Endothelial cell of umbilical vein (primary cell): ENCODE measurements at regions not wholly inside any gene's neighbourhood (a gene's known extent, or its start where the extent isn't known, plus 50 kb on each side); places are given as distances from the start of the nearest gene placed in this dataset.

Experiments used
- BruUV-seq: library from RNA; stranded (reverse); fragments of 400-500 nt; replicated peaks from 2 replicates; lab custom pipeline; 2021; lab: Mats Ljungman, UMichigan
- CTCF ChIA-PET: fragments of 300-600, 350-600 bp; sonication (Branson Sonifier 250); formaldehyde crosslinking; loops from one replicate; lab custom pipeline; 2021; ENCODE audit warnings: antibody characterized with exemption, inconsistent platforms; lab: Charles Lee
- POLR2A ChIA-PET: fragments of 300-600, 350-600 bp; sonication (Branson Sonifier 250); formaldehyde crosslinking; loops from one replicate; lab custom pipeline; 2021; ENCODE audit warnings: antibody characterized with exemption, inconsistent platforms; lab: Charles Lee
- DNase-seq: peaks from one replicate; pipeline ENCODE4 v3.0.0-alpha.2; 2011; ENCODE audit warnings: low read depth, low spot score
- FAIRE-seq: peaks from 2 replicates; lab custom pipeline; 2011; peaks lifted over from hg19 to GRCh38; lab: Jason Lieb, UNC
- H2AFZ ChIP-seq: 2 replicates; pipeline ENCODE4 v1.6.0; 2012; ENCODE audit warnings: low read depth, low read length, control low read depth, inconsistent platforms
- H3K27ac ChIP-seq: 2 replicates; pipeline ENCODE4 v1.5.1; 2011; ENCODE audit warnings: low read depth, mild to moderate bottlenecking, control low read depth, low read length, moderate library complexity; ENCODE audit not compliant: insufficient read depth
- H3K27me3 ChIP-seq, 2 experiments: 2 replicates each; pipeline versions ENCODE4 v1.6.0 to v1.6.1; 2011; ENCODE audit warnings: low read length in 2 of 2, mixed read lengths in 1 of 2; ENCODE audit not compliant: control insufficient read depth in 2 of 2, insufficient read depth in 2 of 2
- H3K36me3 ChIP-seq, 2 experiments: 2 replicates in 1 of 2; 3 replicates in 1 of 2; pipeline ENCODE4 v1.5.1; 2011; ENCODE audit warnings: low read length in 2 of 2, mild to moderate bottlenecking in 1 of 2, moderate library complexity in 1 of 2; ENCODE audit not compliant: control insufficient read depth in 2 of 2, insufficient read depth in 2 of 2; ENCODE audit errors: extremely low read depth in 1 of 2
- H3K4me1 ChIP-seq: 3 replicates; pipeline ENCODE4 v1.5.1; 2011; ENCODE audit warnings: mild to moderate bottlenecking, low read length; ENCODE audit not compliant: control insufficient read depth, insufficient read depth; ENCODE audit errors: extremely low read depth
- H3K4me2 ChIP-seq: 2 replicates; pipeline ENCODE4 v1.6.1; 2011; ENCODE audit warnings: low read length, control low read depth, mixed read lengths; ENCODE audit not compliant: insufficient read depth
- H3K4me3 ChIP-seq, 3 experiments: fragments of 200-600 bp in 1 of 3; sonication (generic), shearing (Covaris generic) in 1 of 3; replicated peaks in 1 of 3; 2 replicates each; pipeline ENCODE4 v1.5.1; 2011 to 2016; ENCODE audit warnings: control low read depth in 3 of 3, low read length in 3 of 3, mild to moderate bottlenecking in 2 of 3, inconsistent platforms in 1 of 3, low read depth in 1 of 3, moderate library complexity in 1 of 3; ENCODE audit not compliant: insufficient read depth in 1 of 3
- H3K79me2 ChIP-seq: 2 replicates; pipeline ENCODE4 v1.6.0; 2012; ENCODE audit warnings: low read length, inconsistent platforms; ENCODE audit not compliant: control insufficient read depth, insufficient read depth
- H3K9ac ChIP-seq: replicated peaks from 2 replicates; pipeline ENCODE3; 2011; ENCODE audit warnings: low read length, control low read depth; ENCODE audit not compliant: insufficient read depth; ENCODE audit errors: extremely low read depth
- H3K9me1 ChIP-seq: replicated peaks from 3 replicates; pipeline ENCODE4 v1.6.0; 2011; ENCODE audit warnings: mild to moderate bottlenecking, low read length; ENCODE audit not compliant: control insufficient read depth, insufficient read depth; ENCODE audit errors: extremely low read depth
- H3K9me3 ChIP-seq: replicated peaks from 2 replicates; pipeline ENCODE4 v1.5.1; 2012; ENCODE audit warnings: low read length, inconsistent platforms; ENCODE audit not compliant: control insufficient read depth, insufficient read depth
- H4K20me1 ChIP-seq: replicated peaks from 2 replicates; pipeline ENCODE3; 2011; ENCODE audit warnings: mild to moderate bottlenecking, low read length; ENCODE audit not compliant: control insufficient read depth, insufficient read depth; ENCODE audit errors: extremely low read depth
- CTCF ChIP-seq, 2 donors: IDR thresholded peaks; 1 replicate in 1 of 2; 2 replicates in 1 of 2; pipeline ENCODE4 v1.5.1; 2011; ENCODE audit warnings: low read length in 2 of 2, mild to moderate bottlenecking in 2 of 2, moderate library complexity in 2 of 2, control low read depth in 1 of 2, inconsistent platforms in 1 of 2, low read depth in 1 of 2; ENCODE audit not compliant: insufficient read depth in 1 of 2; ENCODE audit errors: extremely low read depth in 1 of 2
- EZH2 ChIP-seq: IDR thresholded peaks from 2 replicates; pipeline ENCODE4 v1.6.1; 2012; ENCODE audit warnings: borderline replicate concordance, low read depth, mild to moderate bottlenecking, moderate library complexity, low read length, inconsistent platforms; ENCODE audit not compliant: severe bottlenecking
- FOS ChIP-seq: IDR thresholded peaks from 2 replicates; pipeline ENCODE4 v1.6.1; 2011; ENCODE audit warnings: mild to moderate bottlenecking, low read length, moderate library complexity, borderline replicate concordance; ENCODE audit not compliant: insufficient read depth
- GATA2 ChIP-seq: IDR thresholded peaks from 2 replicates; pipeline ENCODE4 v1.7.0; 2011; ENCODE audit warnings: low read depth, mild to moderate bottlenecking, moderate library complexity, mixed read lengths, low read length; ENCODE audit not compliant: insufficient read length, insufficient read depth
- JUN ChIP-seq: IDR thresholded peaks from 2 replicates; pipeline ENCODE4 v1.6.1; 2011; ENCODE audit warnings: borderline replicate concordance, low read depth; ENCODE audit not compliant: insufficient read length, insufficient read depth
- MAX ChIP-seq: IDR thresholded peaks from 2 replicates; pipeline ENCODE4 v1.6.1; 2011; ENCODE audit not compliant: insufficient read depth, insufficient read length
- MYC ChIP-seq: IDR thresholded peaks from one replicate; pipeline ENCODE4 v1.6.1; 2011; ENCODE audit warnings: mild to moderate bottlenecking, low read depth, low read length
- POLR2A ChIP-seq: IDR thresholded peaks from 2 replicates; pipeline ENCODE4 v1.6.1; 2012; ENCODE audit warnings: low read depth, mild to moderate bottlenecking, control low read depth, low read length
- POLR2AphosphoS5 ChIP-seq: IDR thresholded peaks from 2 replicates; pipeline ENCODE4 v1.6.1; 2012; ENCODE audit warnings: low read depth, mild to moderate bottlenecking, control low read depth, low read length, moderate library complexity; ENCODE audit not compliant: insufficient read depth
- dilution Hi-C: fragments of 300-500 bp; cut with MboI; formaldehyde crosslinking; loops from one replicate; pipeline ENCODE4 v1.15.0; 2019; ENCODE audit warnings: low sequenced_read_pairs; ENCODE audit not compliant: extremely low pct_ligation_motif_present
- intact Hi-C: fragments of 100-400 bp; cut with micrococcal nuclease; formaldehyde crosslinking; loops from one replicate; pipeline ENCODE4 v1.10.0; 2022

GRCh38 chr1:208405014-208405413 is 160.8 kb upstream of the PLXNA2 start:
- no peaks in the 10 kb centered on the region for H4K20me1 ChIP-seq
- H3K27ac ChIP-seq: no peak overlapping the region
- BruUV-seq: no TSS peak
- H3K27me3 ChIP-seq: no peaks in the 10 kb centered on the region
- H3K9ac ChIP-seq: no peak overlapping the region
- H3K4me1 ChIP-seq: no peaks in the 10 kb centered on the region
- FAIRE-seq (no peak), DNase-seq (no peak)
- no peaks in the 10 kb centered on the region for H3K9me3 ChIP-seq
- H3K4me2 ChIP-seq: no peak overlapping the region
- no peaks in the 10 kb centered on the region for H3K79me2 ChIP-seq
- CTCF ChIA-PET: no interaction called here
- intact Hi-C loops (no loop called here), dilution Hi-C loops (no loop called here)
- H3K4me3 ChIP-seq: no peak overlapping the region
- no peak overlapping the region for H2AFZ ChIP-seq
- H3K9me1 ChIP-seq: no peaks in the 10 kb centered on the region
- POLR2A ChIA-PET: no interaction called here
- TF ChIP-seq POLR2A (no peak), MYC (no peak), EZH2 (no peak), POLR2AphosphoS5 (no peak), JUN (no peak), GATA2 (no peak)
- no peaks in the 10 kb centered on the region for H3K36me3 ChIP-seq

- no peak for FAIRE-seq
- TF ChIP-seq POLR2AphosphoS5 (no peak), JUN (no peak), MAX (no peak), FOS (no peak), POLR2A (no peak), CTCF (IDR thresholded peaks at IDR 0.05; ENCODE audit: extremely low read depth in 1 of 2, insufficient read depth in 1 of 2, low read depth in 1 of 2, low read length in 2 of 2) (no peak), MYC (no peak), EZH2 (no peak), GATA2 (no peak)
- no TSS peak for BruUV-seq
- dilution Hi-C loops: no loop called here
- Histone ChIP-seq H3K36me3 (no peaks in the 10 kb centered on the region), H3K4me2 (no peak overlapping the region), H3K27me3 (no peaks in the 10 kb centered on the region), H3K9ac (no peak overlapping the region), H3K9me3 (no peaks in the 10 kb centered on the region), H3K79me2 (no peaks in the 10 kb centered on the region), H4K20me1 (no peaks in the 10 kb centered on the region), H3K4me3 (no peak overlapping the region), H2AFZ (no peak overlapping the region), H3K4me1 (no peaks in the 10 kb centered on the region), H3K27ac (no peak overlapping the region), H3K9me1 (no peaks in the 10 kb centered on the region)
- POLR2A ChIA-PET: no interaction called here
- DNase-seq: no peak
- CTCF ChIA-PET: no interaction called here
- intact Hi-C loops: no loop called here
Measured at GRCh38 chr1:208409176-208409575, 165.0 kb upstream of the PLXNA2 start.
